ENCODE measurements at regions not wholly inside any gene's neighbourhood (a gene's known extent, or its start where the extent isn't known, plus 50 kb on each side); places are given as distances from the start of the nearest gene placed in this dataset.

DNA sequence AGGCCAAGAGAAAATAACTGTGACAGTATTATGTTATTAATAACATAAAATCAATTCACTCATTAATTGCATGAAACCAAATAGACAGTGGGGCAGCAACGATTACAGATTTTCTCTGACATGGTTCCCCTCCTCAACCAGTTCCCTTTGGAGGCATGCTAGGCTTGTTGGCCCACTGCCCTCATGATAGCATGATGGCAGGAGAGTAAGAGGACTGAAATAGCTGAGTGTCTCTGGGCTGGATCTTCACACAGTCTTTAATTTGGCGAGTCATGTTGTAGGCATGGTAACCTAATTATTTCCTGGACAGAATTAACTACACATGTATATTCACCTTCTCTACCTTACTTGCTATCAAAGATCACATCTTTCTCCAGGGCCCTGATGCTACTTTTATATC is 266.2 kb upstream of the PELI2 start:
- no peaks in the 10 kb centered on the region for H3K4me1 ChIP-seq (ENCODE audit: control insufficient read depth in 4 of 4, insufficient read depth in 4 of 4, low read length in 3 of 4)
- 87% methylated on average over 2 of the region's 2 CpGs for WGBS
- peaks cover 0 to 10% (median 0%) of the 10 kb centered on the region in 4 donors for H3K27me3 ChIP-seq (ENCODE audit: control insufficient read depth in 4 of 4, insufficient read depth in 4 of 4, low read length in 3 of 4)
- no peaks in the 10 kb centered on the region for H3K36me3 ChIP-seq (ENCODE audit: control insufficient read depth in 4 of 4, insufficient read depth in 3 of 4, low read depth in 1 of 4, low read length in 3 of 4)
- no peak overlapping the region for H3K27ac ChIP-seq (ENCODE audit: low read depth in 1 of 2, low read length in 2 of 2)
- DNase-seq (ENCODE audit: low spot score) = no peak
- H3K9ac ChIP-seq (ENCODE audit: low read depth in 1 of 2, low read length in 2 of 2) = no peak overlapping the region
- TF ChIP-seq, protein P1, sequence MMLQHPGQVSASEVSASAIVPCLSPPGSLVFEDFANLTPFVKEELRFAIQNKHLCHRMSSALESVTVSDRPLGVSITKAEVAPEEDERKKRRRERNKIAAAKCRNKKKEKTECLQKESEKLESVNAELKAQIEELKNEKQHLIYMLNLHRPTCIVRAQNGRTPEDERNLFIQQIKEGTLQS (IDR thresholded peaks at IDR 0.05) = no peak
- TF ChIP-seq HNF4A (conservative IDR thresholded peaks at IDR 0.05) (no peak), RAD21 (IDR thresholded peaks at IDR 0.05) (no peak), EGR1 (IDR thresholded peaks at IDR 0.05; ENCODE audit: low read depth in 2 of 2) (no peak), JUND (IDR thresholded peaks at IDR 0.05) (no peak), SP1 (IDR thresholded peaks at IDR 0.05) (no peak), FOXA1 (IDR thresholded peaks at IDR 0.05) (no peak), TAF1 (conservative IDR thresholded peaks at IDR 0.05) (no peak), FOXA2 (IDR thresholded peaks at IDR 0.05) (no peak), GABPA (IDR thresholded peaks at IDR 0.05 in 1 of 2, conservative IDR thresholded peaks at IDR 0.05 in 1 of 2) (no peak)
- TF ChIP-seq, protein P2, sequence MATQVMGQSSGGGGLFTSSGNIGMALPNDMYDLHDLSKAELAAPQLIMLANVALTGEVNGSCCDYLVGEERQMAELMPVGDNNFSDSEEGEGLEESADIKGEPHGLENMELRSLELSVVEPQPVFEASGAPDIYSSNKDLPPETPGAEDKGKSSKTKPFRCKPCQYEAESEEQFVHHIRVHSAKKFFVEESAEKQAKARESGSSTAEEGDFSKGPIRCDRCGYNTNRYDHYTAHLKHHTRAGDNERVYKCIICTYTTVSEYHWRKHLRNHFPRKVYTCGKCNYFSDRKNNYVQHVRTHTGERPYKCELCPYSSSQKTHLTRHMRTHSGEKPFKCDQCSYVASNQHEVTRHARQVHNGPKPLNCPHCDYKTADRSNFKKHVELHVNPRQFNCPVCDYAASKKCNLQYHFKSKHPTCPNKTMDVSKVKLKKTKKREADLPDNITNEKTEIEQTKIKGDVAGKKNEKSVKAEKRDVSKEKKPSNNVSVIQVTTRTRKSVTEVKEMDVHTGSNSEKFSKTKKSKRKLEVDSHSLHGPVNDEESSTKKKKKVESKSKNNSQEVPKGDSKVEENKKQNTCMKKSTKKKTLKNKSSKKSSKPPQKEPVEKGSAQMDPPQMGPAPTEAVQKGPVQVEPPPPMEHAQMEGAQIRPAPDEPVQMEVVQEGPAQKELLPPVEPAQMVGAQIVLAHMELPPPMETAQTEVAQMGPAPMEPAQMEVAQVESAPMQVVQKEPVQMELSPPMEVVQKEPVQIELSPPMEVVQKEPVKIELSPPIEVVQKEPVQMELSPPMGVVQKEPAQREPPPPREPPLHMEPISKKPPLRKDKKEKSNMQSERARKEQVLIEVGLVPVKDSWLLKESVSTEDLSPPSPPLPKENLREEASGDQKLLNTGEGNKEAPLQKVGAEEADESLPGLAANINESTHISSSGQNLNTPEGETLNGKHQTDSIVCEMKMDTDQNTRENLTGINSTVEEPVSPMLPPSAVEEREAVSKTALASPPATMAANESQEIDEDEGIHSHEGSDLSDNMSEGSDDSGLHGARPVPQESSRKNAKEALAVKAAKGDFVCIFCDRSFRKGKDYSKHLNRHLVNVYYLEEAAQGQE (IDR thresholded peaks at IDR 0.05) = no peak
- TF ChIP-seq, protein P3, sequence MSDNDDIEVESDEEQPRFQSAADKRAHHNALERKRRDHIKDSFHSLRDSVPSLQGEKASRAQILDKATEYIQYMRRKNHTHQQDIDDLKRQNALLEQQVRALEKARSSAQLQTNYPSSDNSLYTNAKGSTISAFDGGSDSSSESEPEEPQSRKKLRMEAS (IDR thresholded peaks at IDR 0.05) = no peak
- TF ChIP-seq, protein P4, sequence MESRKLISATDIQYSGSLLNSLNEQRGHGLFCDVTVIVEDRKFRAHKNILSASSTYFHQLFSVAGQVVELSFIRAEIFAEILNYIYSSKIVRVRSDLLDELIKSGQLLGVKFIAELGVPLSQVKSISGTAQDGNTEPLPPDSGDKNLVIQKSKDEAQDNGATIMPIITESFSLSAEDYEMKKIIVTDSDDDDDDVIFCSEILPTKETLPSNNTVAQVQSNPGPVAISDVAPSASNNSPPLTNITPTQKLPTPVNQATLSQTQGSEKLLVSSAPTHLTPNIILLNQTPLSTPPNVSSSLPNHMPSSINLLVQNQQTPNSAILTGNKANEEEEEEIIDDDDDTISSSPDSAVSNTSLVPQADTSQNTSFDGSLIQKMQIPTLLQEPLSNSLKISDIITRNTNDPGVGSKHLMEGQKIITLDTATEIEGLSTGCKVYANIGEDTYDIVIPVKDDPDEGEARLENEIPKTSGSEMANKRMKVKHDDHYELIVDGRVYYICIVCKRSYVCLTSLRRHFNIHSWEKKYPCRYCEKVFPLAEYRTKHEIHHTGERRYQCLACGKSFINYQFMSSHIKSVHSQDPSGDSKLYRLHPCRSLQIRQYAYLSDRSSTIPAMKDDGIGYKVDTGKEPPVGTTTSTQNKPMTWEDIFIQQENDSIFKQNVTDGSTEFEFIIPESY (IDR thresholded peaks at IDR 0.05) = no peak
- TF ChIP-seq, protein P5, sequence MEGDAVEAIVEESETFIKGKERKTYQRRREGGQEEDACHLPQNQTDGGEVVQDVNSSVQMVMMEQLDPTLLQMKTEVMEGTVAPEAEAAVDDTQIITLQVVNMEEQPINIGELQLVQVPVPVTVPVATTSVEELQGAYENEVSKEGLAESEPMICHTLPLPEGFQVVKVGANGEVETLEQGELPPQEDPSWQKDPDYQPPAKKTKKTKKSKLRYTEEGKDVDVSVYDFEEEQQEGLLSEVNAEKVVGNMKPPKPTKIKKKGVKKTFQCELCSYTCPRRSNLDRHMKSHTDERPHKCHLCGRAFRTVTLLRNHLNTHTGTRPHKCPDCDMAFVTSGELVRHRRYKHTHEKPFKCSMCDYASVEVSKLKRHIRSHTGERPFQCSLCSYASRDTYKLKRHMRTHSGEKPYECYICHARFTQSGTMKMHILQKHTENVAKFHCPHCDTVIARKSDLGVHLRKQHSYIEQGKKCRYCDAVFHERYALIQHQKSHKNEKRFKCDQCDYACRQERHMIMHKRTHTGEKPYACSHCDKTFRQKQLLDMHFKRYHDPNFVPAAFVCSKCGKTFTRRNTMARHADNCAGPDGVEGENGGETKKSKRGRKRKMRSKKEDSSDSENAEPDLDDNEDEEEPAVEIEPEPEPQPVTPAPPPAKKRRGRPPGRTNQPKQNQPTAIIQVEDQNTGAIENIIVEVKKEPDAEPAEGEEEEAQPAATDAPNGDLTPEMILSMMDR (IDR thresholded peaks at IDR 0.05; ENCODE audit: low read depth, low read length, missing input control) = no peak
- H3K4me3 ChIP-seq (ENCODE audit: low read depth in 1 of 3, low read length in 3 of 3) = no peak overlapping the region
- H3K9me3 ChIP-seq (ENCODE audit: control insufficient read depth in 4 of 4, low read length in 3 of 4) = no peaks in the 10 kb centered on the region

DNA sequence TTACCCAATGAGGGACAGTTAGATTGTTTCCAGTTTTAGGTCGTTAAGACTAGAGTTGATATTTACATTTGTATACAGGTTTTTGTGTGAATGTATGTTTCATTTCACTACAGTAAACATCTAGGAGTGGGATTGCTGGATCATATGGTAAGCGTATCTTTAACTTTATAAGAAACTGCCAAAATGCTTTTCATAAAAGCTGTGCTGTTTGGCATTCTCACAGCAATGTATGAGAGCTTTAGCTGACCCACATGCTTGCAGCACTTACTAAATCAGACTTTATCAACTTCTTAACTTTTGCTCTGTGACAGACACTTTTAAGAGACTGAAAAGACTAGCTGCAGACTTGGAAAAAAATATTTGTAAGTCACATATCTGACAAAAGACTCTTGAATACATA is 262.5 kb upstream of the PELI2 start:
- no peak overlapping the region for H3K9ac ChIP-seq (ENCODE audit: low read depth in 1 of 2, low read length in 2 of 2)
- TF ChIP-seq GABPA (IDR thresholded peaks at IDR 0.05 in 1 of 2, conservative IDR thresholded peaks at IDR 0.05 in 1 of 2) = no peak
- no peak overlapping the region for H3K27ac ChIP-seq (ENCODE audit: low read depth in 1 of 2, low read length in 2 of 2)
- DNase-seq (ENCODE audit: low spot score) = no peak
- peaks cover 0 to 5% (median 0%) of the 10 kb centered on the region in 4 donors for H3K27me3 ChIP-seq (ENCODE audit: control insufficient read depth in 4 of 4, insufficient read depth in 4 of 4, low read length in 3 of 4)
- H3K4me3 ChIP-seq (ENCODE audit: low read depth in 1 of 3, low read length in 3 of 3) = no peak overlapping the region
- peaks cover 2 to 5% (median 2%) of the 10 kb centered on the region in 4 donors for H3K9me3 ChIP-seq (ENCODE audit: control insufficient read depth in 4 of 4, low read length in 3 of 4)
- H3K4me1 ChIP-seq (ENCODE audit: control insufficient read depth in 4 of 4, insufficient read depth in 4 of 4, low read length in 3 of 4) = no peaks in the 10 kb centered on the region
- WGBS = 77% methylated on average over 2 of the region's 2 CpGs
- peaks cover 0 to 2% (median 0%) of the 10 kb centered on the region in 4 donors for H3K36me3 ChIP-seq (ENCODE audit: control insufficient read depth in 4 of 4, insufficient read depth in 3 of 4, low read depth in 1 of 4, low read length in 3 of 4)

All from liver (tissue), 8 donors.